GM10266 (cell line): ENCODE measurements at regions not wholly inside any gene's neighbourhood (a gene's known extent, or its start where the extent isn't known, plus 50 kb on each side); places are given as distances from the start of the nearest gene placed in this dataset.

ENCODE experiments used
- DNase-seq: peaks from one replicate; pipeline ENCODE4 v3.0.0; 2012; ENCODE audit errors: extremely low spot score
- CTCF ChIP-seq: IDR thresholded peaks from 2 replicates; pipeline ENCODE4 v1.5.1; 2012; ENCODE audit warnings: mild to moderate bottlenecking, low read depth; ENCODE audit not compliant: control insufficient read depth, insufficient read depth; ENCODE audit errors: missing control alignments

GRCh38 chr4:111213531-111213930 lies 590.7 kb upstream of the PITX2 start:
- no peak for DNase-seq
- no peak for TF ChIP-seq CTCF

GRCh38 chr4:111214371-111214770 lies 591.5 kb upstream of the PITX2 start:
- no peak for DNase-seq
- no peak for TF ChIP-seq CTCF

GRCh38 chr4:111215755-111216154 lies 592.9 kb upstream of the PITX2 start:
- TF ChIP-seq CTCF: no peak
- no peak for DNase-seq

- TF ChIP-seq CTCF: no peak
- DNase-seq: no peak
Measured at GRCh38 chr4:111216791-111217190, 593.9 kb upstream of the PITX2 start.

GRCh38 chr4:111221371-111221770 lies 598.5 kb upstream of the PITX2 start:
- no peak for DNase-seq
- TF ChIP-seq CTCF: no peak

- no peak for DNase-seq
- TF ChIP-seq CTCF: no peak
Measured at GRCh38 chr4:111228396-111228795, 605.5 kb upstream of the PITX2 start.

GRCh38 chr4:111228874-111229273 lies 606.0 kb upstream of the PITX2 start:
- no peak for TF ChIP-seq CTCF

More at GRCh38 chr4:111228874-111229273, 606.0 kb upstream of the PITX2 start:
- no peak for DNase-seq
